Activated CD8-positive, alpha-beta T cell treated with anti-CD3 and anti-CD28 coated beads, Interleukin-2, amount 10 ng/mL, durations not matched to agents 7 days and 5 days (primary cell): ENCODE measurements at regions not wholly inside any gene's neighbourhood (a gene's known extent, or its start where the extent isn't known, plus 50 kb on each side); places are given as distances from the start of the nearest gene placed in this dataset.
"Not testable (repeated sequence)": the region's sequence is repeated elsewhere in the genome, so short reads cannot be mapped to it uniquely, and the experiment has no call there.

Experiments
- ATAC-seq: fragments of 150-1000 bp; cut with Tn5 transposase; one replicate; pipeline ENCODE4 v1.10.0; 2021; ENCODE audit warnings: moderate library complexity
- CTCF ChIA-PET: fragments of 350-600 bp; sonication (Branson Sonifier 250); formaldehyde crosslinking; loops from one replicate; lab custom pipeline; 2021; ENCODE audit warnings: antibody characterized with exemption; lab: Charles Lee
- POLR2A ChIA-PET: fragments of 350-600 bp; sonication (Branson Sonifier 250); formaldehyde crosslinking; loops from one replicate; lab custom pipeline; 2021; ENCODE audit warnings: antibody characterized with exemption; lab: Charles Lee
- DNase-seq: peaks from one replicate; pipeline ENCODE4 v3.0.0-alpha.2; 2020
- H3K27ac Mint-ChIP-seq: one replicate; pipeline ENCODE4 v1.8.0; 2021; ENCODE audit warnings: mild to moderate bottlenecking, mixed read lengths
- H3K27me3 Mint-ChIP-seq: one replicate; pipeline ENCODE4 v1.8.0; 2021; ENCODE audit warnings: low read depth, mixed read lengths
- H3K36me3 Mint-ChIP-seq: one replicate; pipeline ENCODE4 v1.8.0; 2021; ENCODE audit warnings: low read depth, mixed read lengths
- H3K4me1 Mint-ChIP-seq: one replicate; pipeline ENCODE4 v1.8.0; 2021; ENCODE audit warnings: low read depth, mixed read lengths
- H3K4me3 Mint-ChIP-seq: one replicate; pipeline ENCODE4 v1.8.0; 2021; ENCODE audit warnings: mild to moderate bottlenecking, mixed read lengths
- H3K9me3 Mint-ChIP-seq: one replicate; pipeline ENCODE4 v1.8.0; 2022; ENCODE audit warnings: mixed read lengths; ENCODE audit not compliant: insufficient read depth

- CTCF ChIA-PET: interaction anchor here (0.6 kb wide), 1 partner anchor 60 kb away, joined by 6 read pairs; no protein-coding TSS in a partner anchor
- H3K4me1 Mint-ChIP-seq, H3K36me3 Mint-ChIP-seq, ATAC-seq, H3K9me3 Mint-ChIP-seq, H3K27me3 Mint-ChIP-seq, H3K27ac Mint-ChIP-seq, DNase-seq, H3K4me3 Mint-ChIP-seq, POLR2A ChIA-PET: not testable (repeated sequence)
These were observed 264.1 kb downstream of the GOLGA6L6 start for GRCh38 chr15:20277451-20277850.

GRCh38 chr15:20276312-20277114 is 265.1 kb downstream of the GOLGA6L6 start:
- H3K9me3 Mint-ChIP-seq, H3K27me3 Mint-ChIP-seq, ATAC-seq, H3K4me1 Mint-ChIP-seq, H3K27ac Mint-ChIP-seq, H3K4me3 Mint-ChIP-seq, CTCF ChIA-PET, H3K36me3 Mint-ChIP-seq, DNase-seq, POLR2A ChIA-PET: not testable (repeated sequence)

GRCh38 chr15:20275373-20275967 is 266.1 kb downstream of the GOLGA6L6 start:
- H3K27ac Mint-ChIP-seq, ATAC-seq, CTCF ChIA-PET, H3K4me3 Mint-ChIP-seq, H3K27me3 Mint-ChIP-seq, H3K36me3 Mint-ChIP-seq, H3K9me3 Mint-ChIP-seq, POLR2A ChIA-PET, H3K4me1 Mint-ChIP-seq, DNase-seq: not testable (repeated sequence)

GRCh38 chr15:20272422-20273184 is 269.0 kb downstream of the GOLGA6L6 start:
- ATAC-seq (no peak), DNase-seq (no peak)
- no peaks in the 10 kb centered on the region for H3K4me1 Mint-ChIP-seq
- H3K4me3 Mint-ChIP-seq: no peak overlapping the region
- no peaks in the 10 kb centered on the region for H3K36me3 Mint-ChIP-seq
- H3K9me3 Mint-ChIP-seq: no peaks in the 10 kb centered on the region
- ChIA-PET CTCF (no interaction called here), POLR2A (no interaction called here)
- H3K27ac Mint-ChIP-seq: no peak overlapping the region
- no peaks in the 10 kb centered on the region for H3K27me3 Mint-ChIP-seq

GRCh38 chr15:20271647-20272046 is 270.0 kb downstream of the GOLGA6L6 start:
- POLR2A ChIA-PET: no interaction called here
- no peak for ATAC-seq
- CTCF ChIA-PET: no interaction called here
- Mint-ChIP-seq H3K27me3 (no peaks in the 10 kb centered on the region), H3K27ac (no peak overlapping the region), H3K4me1 (no peaks in the 10 kb centered on the region), H3K36me3 (no peaks in the 10 kb centered on the region), H3K9me3 (no peaks in the 10 kb centered on the region), H3K4me3 (no peak overlapping the region)
- no peak for DNase-seq

GRCh38 chr15:20269956-20270355 is 271.6 kb downstream of the GOLGA6L6 start:
- POLR2A ChIA-PET, CTCF ChIA-PET, DNase-seq, H3K9me3 Mint-ChIP-seq, H3K4me1 Mint-ChIP-seq, H3K27ac Mint-ChIP-seq, H3K36me3 Mint-ChIP-seq, H3K4me3 Mint-ChIP-seq, ATAC-seq, H3K27me3 Mint-ChIP-seq: not testable (repeated sequence)

- H3K4me1 Mint-ChIP-seq, POLR2A ChIA-PET, CTCF ChIA-PET, H3K27ac Mint-ChIP-seq, H3K4me3 Mint-ChIP-seq, H3K36me3 Mint-ChIP-seq, DNase-seq, H3K27me3 Mint-ChIP-seq, ATAC-seq, H3K9me3 Mint-ChIP-seq: not testable (repeated sequence)
These were observed 273.6 kb downstream of the GOLGA6L6 start for GRCh38 chr15:20267996-20268395.

GRCh38 chr15:20267051-20267730 is 274.4 kb downstream of the GOLGA6L6 start:
- DNase-seq, H3K4me1 Mint-ChIP-seq, ATAC-seq, POLR2A ChIA-PET, H3K36me3 Mint-ChIP-seq, H3K27ac Mint-ChIP-seq, H3K4me3 Mint-ChIP-seq, H3K27me3 Mint-ChIP-seq, H3K9me3 Mint-ChIP-seq, CTCF ChIA-PET: not testable (repeated sequence)

GRCh38 chr15:20265710-20266109 is 275.9 kb downstream of the GOLGA6L6 start:
- H3K27ac Mint-ChIP-seq, H3K27me3 Mint-ChIP-seq, ATAC-seq, CTCF ChIA-PET, H3K4me3 Mint-ChIP-seq, H3K4me1 Mint-ChIP-seq, H3K36me3 Mint-ChIP-seq, POLR2A ChIA-PET, DNase-seq, H3K9me3 Mint-ChIP-seq: not testable (repeated sequence)

- CTCF ChIA-PET, H3K36me3 Mint-ChIP-seq, H3K9me3 Mint-ChIP-seq, POLR2A ChIA-PET, DNase-seq, H3K27me3 Mint-ChIP-seq, H3K4me3 Mint-ChIP-seq, ATAC-seq, H3K4me1 Mint-ChIP-seq, H3K27ac Mint-ChIP-seq: not testable (repeated sequence)
These were observed 280.0 kb downstream of the GOLGA6L6 start for GRCh38 chr15:20261321-20262280.

- POLR2A ChIA-PET, H3K4me1 Mint-ChIP-seq, H3K27ac Mint-ChIP-seq, H3K9me3 Mint-ChIP-seq, H3K36me3 Mint-ChIP-seq, H3K4me3 Mint-ChIP-seq, DNase-seq, CTCF ChIA-PET, ATAC-seq, H3K27me3 Mint-ChIP-seq: not testable (repeated sequence)
These were observed 280.9 kb downstream of the GOLGA6L6 start for GRCh38 chr15:20260650-20261049.
